Neural cell (in vitro differentiated cells): ENCODE measurements at regions not wholly inside any gene's neighbourhood (a gene's known extent, or its start where the extent isn't known, plus 50 kb on each side); places are given as distances from the start of the nearest gene placed in this dataset.

Experiments
- H2AFZ ChIP-seq: fragments of 200-600, 300-800 bp; sonication (generic), shearing (Covaris generic); 2 replicates; pipeline ENCODE4 v1.6.0; 2014; ENCODE audit warnings: low read depth, mild to moderate bottlenecking, antibody characterized with exemption, low read length, moderate library complexity
- H3F3A ChIP-seq: fragments of 200-600 bp; shearing (Covaris generic); 2 replicates; pipeline ENCODE4 v1.6.1; 2016; ENCODE audit warnings: mild to moderate bottlenecking, moderate library complexity, mixed read lengths, antibody characterized with exemption, low read length; ENCODE audit not compliant: insufficient read depth, poor library complexity, severe bottlenecking
- H3K27ac ChIP-seq: fragments of 200-600, 300-800 bp; sonication (generic), shearing (Covaris generic); 2 replicates; pipeline ENCODE4 v1.5.1; 2014; ENCODE audit warnings: mild to moderate bottlenecking, low read length, moderate library complexity
- H3K27me3 ChIP-seq: fragments of 300-800, 200-600 bp; sonication (generic), shearing (Covaris generic); 2 replicates; pipeline ENCODE4 v1.6.0; 2014; ENCODE audit warnings: mild to moderate bottlenecking, low read depth, low read length, moderate library complexity; ENCODE audit not compliant: insufficient read depth
- H3K36me3 ChIP-seq: fragments of 300-800, 200-600 bp; sonication (generic), shearing (Covaris generic); 2 replicates; pipeline ENCODE4 v1.5.1; 2014; ENCODE audit warnings: mild to moderate bottlenecking, antibody characterized with exemption, low read length, moderate library complexity; ENCODE audit not compliant: insufficient read depth
- H3K4me2 ChIP-seq: fragments of 300-800, 200-600 bp; sonication (generic), shearing (Covaris generic); 2 replicates; pipeline ENCODE4 v1.6.0; 2014; ENCODE audit warnings: mild to moderate bottlenecking, low read length
- H3K4me3 ChIP-seq: fragments of 300-800, 200-600 bp; sonication (generic), shearing (Covaris generic); 2 replicates; pipeline ENCODE4 v1.5.1; 2014; ENCODE audit warnings: mild to moderate bottlenecking, low read length, moderate library complexity
- H3K79me2 ChIP-seq: fragments of 200-600 bp; shearing (Covaris generic); replicated peaks from 2 replicates; pipeline ENCODE4 v1.6.0; 2014; ENCODE audit warnings: mild to moderate bottlenecking, low read length, moderate library complexity; ENCODE audit not compliant: insufficient read depth
- H3K9ac ChIP-seq: fragments of 300-800, 200-600 bp; sonication (generic), shearing (Covaris generic); 2 replicates; pipeline ENCODE4 v1.6.1; 2016; ENCODE audit warnings: mild to moderate bottlenecking, low read length, mixed read lengths
- H3K9me2 ChIP-seq: fragments of 200-600 bp; shearing (Covaris generic); 2 replicates; pipeline ENCODE4 v1.6.1; 2016; ENCODE audit warnings: mild to moderate bottlenecking, low read length, mixed read lengths; ENCODE audit not compliant: insufficient read depth
- H3K9me3 ChIP-seq: fragments of 200-600, 300-800 bp; sonication (generic), shearing (Covaris generic); 2 replicates; pipeline ENCODE4 v1.6.1; 2016; ENCODE audit warnings: mild to moderate bottlenecking, mixed run types, low read length, moderate library complexity, mixed read lengths
- H4K20me1 ChIP-seq: fragments of 200-600 bp; shearing (Covaris generic); 2 replicates; pipeline ENCODE4 v1.6.1; 2016; ENCODE audit warnings: mild to moderate bottlenecking, mixed run types; ENCODE audit not compliant: insufficient read depth
- CTCF ChIP-seq: fragments of 450-650 bp; IDR thresholded peaks from 2 replicates; pipeline ENCODE4 v1.5.1; 2014; ENCODE audit warnings: antibody characterized with exemption, mild to moderate bottlenecking, moderate library complexity; ENCODE audit not compliant: poor library complexity, severe bottlenecking
- EP300 ChIP-seq: fragments of 450-650 bp; conservative IDR thresholded peaks from 2 replicates; pipeline ENCODE4 v1.6.1; 2014; ENCODE audit warnings: antibody characterized with exemption, mild to moderate bottlenecking, moderate library complexity; ENCODE audit not compliant: poor library complexity, severe bottlenecking
- MXI1 ChIP-seq: fragments of 450-650 bp; conservative IDR thresholded peaks from 2 replicates; pipeline ENCODE4 v1.6.1; 2014; ENCODE audit warnings: antibody characterized with exemption, mild to moderate bottlenecking; ENCODE audit not compliant: poor library complexity, severe bottlenecking
- RAD21 ChIP-seq: fragments of 450-650 bp; conservative IDR thresholded peaks from 2 replicates; pipeline ENCODE4 v1.6.1; 2014; ENCODE audit warnings: antibody characterized with exemption, mild to moderate bottlenecking, moderate library complexity
- REST ChIP-seq: IDR thresholded peaks from 2 replicates; pipeline ENCODE4 v1.6.1; 2012; ENCODE audit warnings: borderline replicate concordance
- SMC3 ChIP-seq: fragments of 450-650 bp; conservative IDR thresholded peaks from 2 replicates; pipeline ENCODE4 v1.6.1; 2014; ENCODE audit warnings: antibody characterized with exemption, mild to moderate bottlenecking, moderate library complexity; ENCODE audit not compliant: poor library complexity

- Histone ChIP-seq H3K27me3 (no peaks in the 10 kb centered on the region), H3K9me3 (no peaks in the 10 kb centered on the region), H2AFZ (no peak overlapping the region), H3K36me3 (no peaks in the 10 kb centered on the region), H3K4me2 (no peak overlapping the region), H3K9ac (no peak overlapping the region), H3K9me2 (no peaks in the 10 kb centered on the region), H3K27ac (no peak overlapping the region), H3K79me2 (no peaks in the 10 kb centered on the region), H4K20me1 (no peaks in the 10 kb centered on the region), H3K4me3 (no peak overlapping the region), H3F3A (no peaks in the 10 kb centered on the region)
- TF ChIP-seq CTCF (no peak), RAD21 (no peak), EP300 (no peak), MXI1 (no peak)
Observed at GRCh38 chr6:105936972-105937371, 149.2 kb upstream of the PRDM1 start.

- Histone ChIP-seq H4K20me1 (no peaks in the 10 kb centered on the region), H3K9me3 (no peaks in the 10 kb centered on the region), H3K27ac (no peak overlapping the region), H3F3A (no peaks in the 10 kb centered on the region), H3K4me2 (no peak overlapping the region), H3K36me3 (no peaks in the 10 kb centered on the region), H3K4me3 (no peak overlapping the region), H3K79me2 (no peaks in the 10 kb centered on the region), H3K9me2 (no peaks in the 10 kb centered on the region), H3K9ac (no peak overlapping the region), H3K27me3 (no peaks in the 10 kb centered on the region), H2AFZ (no peak overlapping the region)
- TF ChIP-seq CTCF (no peak), EP300 (no peak), REST (no peak), SMC3 (no peak)
Observed at GRCh38 chr6:105935416-105935815, 150.7 kb upstream of the PRDM1 start.
